ENCODE measurements at regions not wholly inside any gene's neighbourhood (a gene's known extent, or its start where the extent isn't known, plus 50 kb on each side); places are given as distances from the start of the nearest gene placed in this dataset.

GRCh38 chr1:70790232-70790923 lies 257.2 kb downstream of the PTGER3 start:
- TF ChIP-seq CTCF (IDR thresholded peaks at IDR 0.05) (no peak), POLR2A (IDR thresholded peaks at IDR 0.05) (no peak), POLR2AphosphoS5 (IDR thresholded peaks at IDR 0.05) (no peak), EP300 (IDR thresholded peaks at IDR 0.05) (no peak)

Data from gastroesophageal sphincter (tissue), 3 donors.